Kidney epithelial cell (primary cell): ENCODE measurements at regions not wholly inside any gene's neighbourhood (a gene's known extent, or its start where the extent isn't known, plus 50 kb on each side); places are given as distances from the start of the nearest gene placed in this dataset.

Experiments used
- DNase-seq: peaks from one replicate; pipeline ENCODE4 v3.0.0-alpha.2; 2010; ENCODE audit warnings: low read depth
- H3K27me3 ChIP-seq: 2 replicates; pipeline ENCODE4 v1.6.0; 2011; ENCODE audit warnings: low read length; ENCODE audit not compliant: control insufficient read depth, insufficient read depth
- H3K36me3 ChIP-seq: 2 replicates; pipeline ENCODE4 v1.5.1; 2011; ENCODE audit warnings: low read length; ENCODE audit not compliant: control insufficient read depth, insufficient read depth
- H3K4me3 ChIP-seq: 2 replicates; pipeline ENCODE4 v1.5.1; 2011; ENCODE audit warnings: low read depth, mild to moderate bottlenecking, control low read depth, low read length
- CTCF ChIP-seq: IDR thresholded peaks from 2 replicates; pipeline ENCODE4 v1.5.1; 2011; ENCODE audit warnings: mild to moderate bottlenecking, moderate library complexity, low read length, control low read depth, inconsistent platforms; ENCODE audit not compliant: insufficient read depth, poor library complexity, severe bottlenecking

DNA sequence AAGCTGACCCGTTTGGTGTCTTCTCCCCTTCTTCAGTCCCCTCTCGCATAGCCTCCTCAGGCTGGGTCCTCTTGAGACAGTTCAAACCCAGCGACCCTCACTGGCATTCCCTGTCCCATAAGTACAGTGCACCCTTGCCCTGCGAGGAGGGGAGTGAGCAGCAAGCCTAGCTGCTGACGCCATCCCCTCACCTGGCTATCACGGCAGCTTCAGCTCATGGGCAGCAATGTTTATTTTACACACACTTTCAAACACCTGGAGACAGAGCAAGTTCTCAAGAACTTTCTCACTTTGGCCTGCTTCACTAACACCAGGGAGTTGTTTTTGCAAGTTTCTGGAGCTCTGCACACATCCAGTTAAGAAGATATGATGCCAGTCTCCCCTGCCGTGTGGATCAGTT, 189.6 kb upstream of the E2F8 start:
- no peak for DNase-seq
- H3K36me3 ChIP-seq, result no peaks in the 10 kb centered on the region
- H3K27me3 ChIP-seq, result peaks cover 6% of the 10 kb centered on the region
- H3K4me3 ChIP-seq, result no peak overlapping the region
- TF ChIP-seq CTCF, result no peak

DNA sequence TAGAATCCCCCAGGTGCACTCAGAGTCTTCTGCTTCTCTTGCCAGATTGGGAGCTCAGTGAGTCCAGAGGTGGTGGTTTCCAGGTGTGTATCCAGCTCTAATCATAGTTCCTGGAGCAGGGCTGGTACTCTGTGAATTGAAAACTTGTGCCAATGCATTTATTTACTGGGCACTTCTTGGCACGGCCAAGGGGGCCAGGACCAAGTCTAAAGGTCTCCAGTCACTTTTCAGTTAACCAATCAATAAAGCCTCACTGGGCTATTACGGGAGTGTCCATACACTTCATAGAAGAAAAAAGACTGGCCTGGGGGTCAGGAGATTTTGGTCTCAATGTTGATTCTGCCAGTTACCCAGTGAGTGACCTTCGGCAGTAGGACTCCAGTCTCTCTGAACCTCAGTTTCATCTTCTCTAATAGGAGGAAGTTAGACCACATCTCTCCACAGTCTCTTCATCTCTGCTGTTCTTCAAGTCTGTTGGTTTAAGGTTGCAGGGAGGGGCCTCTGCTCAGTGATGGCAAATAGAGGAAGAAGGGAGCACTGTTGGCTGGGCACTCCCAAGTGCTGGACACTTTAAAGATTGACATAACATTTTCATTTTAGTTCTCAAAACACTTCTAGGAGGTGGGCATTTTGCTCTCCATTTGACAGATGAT, 188.5 kb upstream of the E2F8 start:
- no peak overlapping the region for H3K4me3 ChIP-seq
- H3K36me3 ChIP-seq, result no peaks in the 10 kb centered on the region
- no peak for TF ChIP-seq CTCF
- peaks cover 6% of the 10 kb centered on the region for H3K27me3 ChIP-seq
- DNase-seq, result no peak

DNA sequence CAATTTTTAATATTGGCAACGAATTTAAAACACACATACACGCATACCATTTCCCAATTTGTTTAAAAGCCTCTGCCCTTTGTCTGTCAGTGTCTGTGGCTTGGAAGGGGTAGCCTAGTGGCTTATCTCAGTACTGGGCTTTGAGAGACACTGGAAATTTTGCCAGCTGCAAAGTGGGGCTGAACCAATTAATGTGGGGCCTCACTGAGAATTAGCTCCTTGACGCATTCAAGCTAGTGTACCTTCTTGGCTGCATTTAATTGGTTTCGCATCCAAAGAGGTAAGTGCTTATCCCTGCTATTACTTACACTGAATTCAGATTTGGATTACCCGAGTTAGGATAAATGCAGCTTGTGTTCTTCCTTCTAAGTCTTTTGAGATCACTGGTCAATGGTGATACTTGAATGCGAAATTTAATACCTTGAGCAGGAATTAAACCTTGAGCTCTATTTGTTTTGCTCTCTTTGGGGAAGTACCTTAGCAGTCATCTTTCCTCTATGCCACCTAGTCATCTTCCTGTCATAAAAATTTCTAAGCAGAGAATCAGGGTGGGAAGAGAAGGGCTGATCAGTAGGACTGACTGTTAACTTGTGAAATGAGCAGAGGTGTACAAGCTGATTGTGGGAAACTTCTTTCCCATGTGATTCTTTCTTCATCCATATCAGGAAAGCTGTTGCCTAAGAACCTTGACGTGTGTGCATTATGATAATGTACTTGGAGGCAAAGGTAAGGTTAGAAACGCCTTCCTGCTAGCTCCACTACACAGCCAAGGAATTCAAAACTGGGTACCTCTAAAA, 187.7 kb upstream of the E2F8 start:
- Histone ChIP-seq H3K4me3 (no peak overlapping the region), H3K36me3 (no peaks in the 10 kb centered on the region), H3K27me3 (peaks cover 6% of the 10 kb centered on the region)
- TF ChIP-seq CTCF, result no peak
- DNase-seq, result no peak

GRCh38 chr11:19426756-19427403, 186.1 kb upstream of the E2F8 start:
- H3K27me3 ChIP-seq, result peaks cover 6% of the 10 kb centered on the region
- DNase-seq, result no peak
- no peak for TF ChIP-seq CTCF

GRCh38 chr11:19426011-19426755, 185.4 kb upstream of the E2F8 start:
- Histone ChIP-seq H3K4me3 (no peak overlapping the region), H3K36me3 (no peaks in the 10 kb centered on the region), H3K27me3 (peaks cover 6% of the 10 kb centered on the region)
- DNase-seq, result no peak
- no peak for TF ChIP-seq CTCF

More at GRCh38 chr11:19426756-19427403, 186.1 kb upstream of the E2F8 start:
- no peak overlapping the region for H3K4me3 ChIP-seq
- no peaks in the 10 kb centered on the region for H3K36me3 ChIP-seq
